ENCODE measurements at regions not wholly inside any gene's neighbourhood (a gene's known extent, or its start where the extent isn't known, plus 50 kb on each side); places are given as distances from the start of the nearest gene placed in this dataset.

- TF ChIP-seq, protein P1, sequence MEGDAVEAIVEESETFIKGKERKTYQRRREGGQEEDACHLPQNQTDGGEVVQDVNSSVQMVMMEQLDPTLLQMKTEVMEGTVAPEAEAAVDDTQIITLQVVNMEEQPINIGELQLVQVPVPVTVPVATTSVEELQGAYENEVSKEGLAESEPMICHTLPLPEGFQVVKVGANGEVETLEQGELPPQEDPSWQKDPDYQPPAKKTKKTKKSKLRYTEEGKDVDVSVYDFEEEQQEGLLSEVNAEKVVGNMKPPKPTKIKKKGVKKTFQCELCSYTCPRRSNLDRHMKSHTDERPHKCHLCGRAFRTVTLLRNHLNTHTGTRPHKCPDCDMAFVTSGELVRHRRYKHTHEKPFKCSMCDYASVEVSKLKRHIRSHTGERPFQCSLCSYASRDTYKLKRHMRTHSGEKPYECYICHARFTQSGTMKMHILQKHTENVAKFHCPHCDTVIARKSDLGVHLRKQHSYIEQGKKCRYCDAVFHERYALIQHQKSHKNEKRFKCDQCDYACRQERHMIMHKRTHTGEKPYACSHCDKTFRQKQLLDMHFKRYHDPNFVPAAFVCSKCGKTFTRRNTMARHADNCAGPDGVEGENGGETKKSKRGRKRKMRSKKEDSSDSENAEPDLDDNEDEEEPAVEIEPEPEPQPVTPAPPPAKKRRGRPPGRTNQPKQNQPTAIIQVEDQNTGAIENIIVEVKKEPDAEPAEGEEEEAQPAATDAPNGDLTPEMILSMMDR (IDR thresholded peaks at IDR 0.05) = no peak
- no peak for TF ChIP-seq POLR2A (IDR thresholded peaks at IDR 0.05)
Observed at GRCh38 chr18:34529358-34530335, 180.5 kb upstream of the DTNA start.

All from breast epithelium (tissue), 3 donors.